ENCODE measurements at regions not wholly inside any gene's neighbourhood (a gene's known extent, or its start where the extent isn't known, plus 50 kb on each side); places are given as distances from the start of the nearest gene placed in this dataset.
"Not testable (repeated sequence)": the region's sequence is repeated elsewhere in the genome, so short reads cannot be mapped to it uniquely, and the experiment has no call there.

GRCh38 chr1:121054928-121055327 is 129.2 kb downstream of the FAM72B start:
- not testable (repeated sequence) for DNase-seq

- DNase-seq, result not testable (repeated sequence)
Measured at GRCh38 chr1:121066925-121067324, 117.2 kb downstream of the FAM72B start.

DNA sequence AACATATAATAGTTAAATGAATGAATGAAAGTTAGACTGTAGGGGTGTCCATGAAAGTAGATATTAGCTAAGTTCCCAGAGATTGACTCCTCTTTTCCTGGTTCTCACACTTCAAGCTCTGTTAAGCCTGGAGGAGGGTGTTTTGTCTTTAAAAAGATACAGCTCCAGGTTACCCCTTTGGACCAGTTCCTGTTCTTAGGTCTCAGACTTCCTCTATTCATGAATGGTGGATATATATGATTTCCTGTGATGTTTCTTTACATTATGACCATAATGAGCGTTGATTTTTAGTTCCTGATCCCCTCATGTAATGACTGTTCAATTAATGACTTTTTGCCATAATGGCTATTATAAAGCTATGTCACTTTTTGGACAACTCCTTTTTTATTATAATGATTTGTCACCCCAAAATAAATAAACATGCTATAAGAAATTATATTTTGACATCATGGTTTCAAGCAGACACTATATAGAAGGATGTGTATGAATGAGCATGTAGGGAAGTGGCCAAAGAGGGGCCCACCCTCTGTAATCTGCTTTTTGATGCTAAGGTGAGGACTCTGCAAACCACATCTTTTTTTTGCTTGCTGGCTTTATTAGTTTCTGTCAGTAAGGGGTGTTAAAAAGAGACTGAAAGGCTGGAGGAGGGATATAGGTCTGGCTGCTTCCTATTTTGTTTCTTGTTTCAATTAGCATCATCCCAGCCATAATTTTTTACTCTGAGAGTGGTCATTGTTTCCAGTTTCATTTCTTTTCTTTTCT is 115.2 kb downstream of the FAM72B start:
- not testable (repeated sequence) for DNase-seq

DNA sequence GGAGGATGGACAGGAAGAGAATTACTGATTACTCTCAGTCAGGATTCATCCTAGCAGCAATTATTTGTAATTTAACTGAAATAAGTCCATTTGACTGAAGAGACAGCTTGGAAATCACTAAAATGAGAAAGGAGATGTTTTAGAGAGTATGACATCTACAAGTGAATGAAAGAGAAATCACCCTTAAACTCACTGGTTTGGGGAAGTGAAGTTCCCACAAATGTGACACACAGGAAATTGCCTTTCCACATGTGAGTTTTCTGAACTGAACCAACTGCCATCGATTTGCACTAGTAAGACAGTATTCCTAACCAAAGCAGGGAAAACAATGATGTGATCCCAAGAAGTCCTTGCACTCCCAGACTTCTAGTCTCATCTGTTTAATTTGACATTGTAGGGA is 110.3 kb downstream of the FAM72B start:
- not testable (repeated sequence) for DNase-seq

- DNase-seq, result not testable (repeated sequence)
Measured at GRCh38 chr1:121075254-121075805, 108.8 kb downstream of the FAM72B start.

GRCh38 chr1:121076674-121077073 is 107.5 kb downstream of the FAM72B start:
- DNase-seq, result not testable (repeated sequence)

DNA sequence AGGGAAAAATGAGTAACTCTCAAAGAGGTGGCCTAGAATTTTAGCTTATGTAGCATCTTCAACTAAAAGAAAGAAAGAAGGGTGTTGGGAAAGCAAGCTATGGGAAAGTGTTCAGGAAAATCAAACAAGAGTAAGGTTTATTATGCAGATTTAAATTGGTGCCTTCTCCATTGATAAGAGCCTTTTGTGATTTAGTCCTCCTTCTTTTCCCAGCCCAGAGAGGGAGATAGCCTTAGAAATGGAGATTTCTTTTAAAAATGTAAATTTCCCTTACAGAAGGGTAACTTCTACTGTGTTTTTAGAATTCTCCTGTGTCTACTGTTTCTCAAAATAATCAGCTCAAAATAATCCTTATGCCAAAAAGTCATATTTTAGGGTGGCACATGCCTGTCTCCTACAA is 104.5 kb downstream of the FAM72B start:
- not testable (repeated sequence) for DNase-seq

- DNase-seq, result not testable (repeated sequence)
Measured at GRCh38 chr1:121080197-121080903, 103.8 kb downstream of the FAM72B start.

DNA sequence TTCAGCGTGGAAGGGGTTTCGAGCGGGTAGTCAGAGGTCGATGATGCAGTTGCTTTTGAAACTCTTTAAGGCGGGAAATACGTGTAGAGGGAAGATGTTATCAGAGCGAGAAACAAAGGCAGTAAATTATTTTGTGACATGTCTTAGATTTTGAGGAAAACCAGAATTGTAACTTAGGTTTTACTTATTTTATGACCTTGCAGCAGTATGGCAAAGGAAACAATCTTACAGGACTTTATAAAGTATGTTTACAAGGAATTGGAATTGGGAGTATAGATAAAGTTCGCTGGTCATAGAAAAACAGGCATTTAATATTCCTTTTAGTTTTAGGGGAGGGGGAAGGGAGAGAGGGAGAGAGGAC is 103.3 kb downstream of the FAM72B start:
- not testable (repeated sequence) for DNase-seq

DNA sequence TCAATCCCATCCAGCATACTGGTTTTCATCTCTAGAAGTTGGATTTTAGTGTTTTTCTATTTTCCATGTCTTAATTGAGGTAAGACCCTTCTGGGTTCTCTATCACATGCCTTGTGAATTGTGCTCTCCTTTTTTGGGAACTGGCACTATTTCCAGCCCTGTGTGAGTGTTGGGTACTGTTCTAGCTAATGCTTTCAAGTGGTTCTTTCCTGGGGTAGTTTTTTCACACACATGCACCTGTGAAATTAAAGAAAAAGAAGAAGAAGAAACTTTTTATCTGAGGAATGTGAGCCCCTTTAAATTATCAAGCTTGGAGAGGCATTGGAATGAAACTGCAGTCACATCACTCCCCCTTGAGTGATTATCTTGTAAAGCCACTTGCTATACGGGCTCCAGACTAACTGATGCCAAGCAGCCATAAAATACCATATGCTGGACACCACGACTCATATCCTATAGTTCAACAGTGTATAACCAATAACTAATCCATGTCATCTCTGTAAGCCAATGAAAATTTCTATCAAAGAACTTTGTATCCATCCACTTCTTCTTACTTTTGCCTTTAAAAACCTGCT is 102.4 kb downstream of the FAM72B start:
- not testable (repeated sequence) for DNase-seq

- DNase-seq, result not testable (repeated sequence)
Measured at GRCh38 chr1:121082995-121083394, 101.1 kb downstream of the FAM72B start.

- not testable (repeated sequence) for DNase-seq
Measured at GRCh38 chr1:121086249-121086648, 97.9 kb downstream of the FAM72B start.

GRCh38 chr1:121087221-121087620 is 96.9 kb downstream of the FAM72B start:
- not testable (repeated sequence) for DNase-seq

DNA sequence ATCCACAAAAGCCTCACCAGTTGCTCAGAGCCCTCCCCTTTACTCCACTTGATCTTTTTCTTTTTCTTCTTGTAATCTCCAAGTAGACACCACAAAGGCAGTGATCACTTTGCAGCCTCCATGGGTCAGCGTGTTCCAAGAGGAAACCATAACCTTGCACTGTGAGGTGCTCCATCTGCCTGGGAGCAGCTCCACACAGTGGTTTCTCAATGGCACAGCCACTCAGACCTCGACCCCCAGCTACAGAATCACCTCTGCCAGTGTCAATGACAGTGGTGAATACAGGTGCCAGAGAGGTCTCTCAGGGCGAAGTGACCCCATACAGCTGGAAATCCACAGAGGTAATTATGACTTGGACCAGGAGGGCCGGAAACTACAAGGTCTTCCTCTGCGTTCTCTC is 95.6 kb downstream of the FAM72B start:
- not testable (repeated sequence) for DNase-seq

- DNase-seq, result not testable (repeated sequence)
Measured at GRCh38 chr1:121092329-121092968, 91.7 kb downstream of the FAM72B start.

DNA sequence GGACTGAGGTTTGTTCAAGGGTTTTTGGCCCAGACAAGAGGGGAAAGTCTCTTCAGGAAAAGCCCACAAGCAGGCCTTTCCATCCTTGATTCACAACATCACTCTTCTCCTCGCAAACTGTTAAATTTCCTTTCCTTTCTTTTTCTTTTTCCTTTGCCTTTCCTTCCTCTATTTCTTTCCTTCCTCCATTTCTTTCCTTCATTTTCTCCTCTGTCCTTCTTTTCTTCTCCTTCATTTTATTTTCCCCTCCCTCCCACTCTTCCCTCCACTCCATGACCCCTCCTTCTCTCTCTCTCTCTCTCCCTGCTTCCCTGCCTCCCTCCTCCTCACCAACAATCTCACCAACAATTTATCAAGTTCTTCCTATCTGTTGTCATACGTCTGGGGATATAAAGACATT is 89.1 kb downstream of the FAM72B start:
- not testable (repeated sequence) for DNase-seq

DNA sequence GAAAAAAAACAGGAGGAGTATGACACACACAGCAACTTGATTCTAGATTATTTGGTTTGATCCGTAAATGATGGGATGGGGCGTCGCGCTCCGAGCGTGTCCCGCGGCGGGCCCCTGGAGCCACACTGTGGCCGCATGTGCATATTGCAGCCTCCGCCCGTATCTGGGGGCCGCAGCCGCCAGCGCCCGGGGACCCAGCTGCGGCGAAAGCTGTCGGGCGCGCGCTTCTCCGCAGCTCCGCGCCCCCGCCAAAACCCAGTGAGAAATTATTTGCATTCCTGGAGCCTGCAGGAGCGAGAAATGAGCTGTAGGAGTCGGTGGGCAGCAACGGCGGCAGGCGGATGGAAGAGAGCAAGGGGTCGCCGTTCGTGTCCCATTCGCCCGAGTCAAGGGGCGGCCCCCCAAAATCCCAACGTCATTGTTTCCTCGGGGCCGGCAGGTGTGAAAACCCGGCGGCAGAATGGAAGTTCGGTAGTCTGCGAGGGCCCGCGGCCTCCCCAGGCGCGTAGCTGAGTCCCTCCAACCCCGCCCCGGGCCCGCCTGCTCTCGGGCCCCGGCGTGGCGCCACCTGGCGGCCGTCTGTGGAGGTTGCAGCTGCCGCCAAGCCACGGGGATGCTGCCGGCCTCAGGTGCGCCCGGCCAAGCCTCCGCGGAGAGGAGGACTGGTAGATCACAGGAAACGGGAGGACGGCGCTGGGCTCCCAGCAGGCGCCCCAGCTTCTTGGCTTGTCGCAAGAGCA is 86.8 kb downstream of the FAM72B start:
- DNase-seq, result not testable (repeated sequence)

DNA sequence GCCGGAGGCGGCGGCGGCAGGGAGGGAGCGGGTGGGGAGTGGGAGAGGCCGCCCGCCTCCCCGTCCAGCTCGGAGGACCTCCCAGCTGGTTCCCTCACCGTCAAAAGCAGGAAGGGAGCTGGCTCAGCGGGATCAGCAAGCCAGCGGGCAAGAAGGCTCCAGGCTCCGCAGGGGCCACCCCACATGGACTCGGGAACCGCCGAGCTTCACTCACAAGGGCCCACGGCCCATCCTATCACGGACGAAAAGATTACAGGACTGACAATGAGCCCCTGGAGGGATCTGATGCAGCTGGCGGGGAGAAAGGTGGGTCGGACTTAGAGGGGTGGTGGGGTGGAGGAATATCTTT is 86.3 kb downstream of the FAM72B start:
- not testable (repeated sequence) for DNase-seq

DNA sequence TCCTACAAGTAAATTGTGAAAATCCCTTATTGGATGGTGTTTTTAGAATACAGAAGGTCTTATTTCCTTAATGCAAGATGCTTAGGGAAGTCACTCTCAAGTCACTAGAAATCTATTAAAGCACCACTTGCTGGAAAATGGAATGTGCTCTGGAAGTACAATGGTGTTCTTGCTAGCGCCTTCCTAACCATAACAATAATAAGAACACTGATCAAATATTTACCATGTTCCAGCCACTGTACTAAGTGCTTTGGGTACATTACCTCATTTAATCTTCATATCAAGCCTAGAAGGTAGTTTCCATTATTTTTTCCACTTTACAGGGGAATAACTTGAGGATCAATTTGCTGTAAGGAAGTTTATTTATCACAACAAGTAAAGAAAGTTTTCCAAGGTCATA is 75.1 kb downstream of the FAM72B start:
- not testable (repeated sequence) for DNase-seq

- not testable (repeated sequence) for DNase-seq
Measured at GRCh38 chr1:121116522-121117297, 67.4 kb downstream of the FAM72B start.

DNA sequence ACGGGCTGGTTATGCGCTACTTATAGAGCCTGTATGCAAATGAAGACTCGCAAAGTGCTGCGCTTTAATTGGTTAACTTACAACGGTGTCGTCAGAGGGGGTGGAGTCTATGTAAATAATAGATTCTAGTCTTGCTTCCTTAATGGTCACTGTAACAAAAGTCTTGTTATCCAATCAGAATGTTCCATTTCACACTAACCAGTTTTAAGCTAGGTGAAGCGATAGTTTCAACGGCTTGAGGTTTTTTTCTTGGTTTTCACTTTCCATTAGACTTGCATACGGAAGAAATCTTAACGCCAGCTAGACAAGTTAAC is 66.9 kb downstream of the FAM72B start:
- DNase-seq, result not testable (repeated sequence)
